SU-DHL-6 (cell line): ENCODE measurements at regions not wholly inside any gene's neighbourhood (a gene's known extent, or its start where the extent isn't known, plus 50 kb on each side); places are given as distances from the start of the nearest gene placed in this dataset.

Experiments
- H2AFZ ChIP-seq: fragments of 200-600 bp; sonication (generic); 2 replicates; pipeline ENCODE4 v1.6.1; 2014; ENCODE audit warnings: low read depth, mild to moderate bottlenecking, moderate library complexity, mixed read lengths, antibody characterized with exemption, low read length; ENCODE audit not compliant: severe bottlenecking
- H3F3A ChIP-seq: fragments of 200-600 bp; shearing (Covaris generic); 2 replicates; pipeline ENCODE4 v1.6.0; 2016; ENCODE audit warnings: antibody characterized with exemption, mild to moderate bottlenecking; ENCODE audit not compliant: insufficient read depth
- H3K27ac ChIP-seq: fragments of 200-600 bp; sonication (generic); 2 replicates; pipeline ENCODE4 v1.5.1; 2016; ENCODE audit warnings: low read depth, mild to moderate bottlenecking, low read length, moderate library complexity, mixed read lengths
- H3K27me3 ChIP-seq: fragments of 200-600 bp; sonication (generic), shearing (Covaris generic); 2 replicates; pipeline ENCODE4 v1.6.0; 2014; ENCODE audit warnings: mild to moderate bottlenecking, low read length
- H3K36me3 ChIP-seq: fragments of 200-600 bp; sonication (generic); 2 replicates; pipeline ENCODE4 v1.6.1; 2014; ENCODE audit warnings: mild to moderate bottlenecking, low read length, mixed read lengths
- H3K4me2 ChIP-seq: fragments of 300-600, 200-600 bp; shearing (Covaris generic), sonication (generic); 2 replicates; pipeline ENCODE4 v1.6.0; 2014; ENCODE audit warnings: low read length, low read depth, mild to moderate bottlenecking; ENCODE audit not compliant: poor library complexity, severe bottlenecking
- H3K4me3 ChIP-seq: fragments of 200-600 bp; sonication (generic); 2 replicates; pipeline ENCODE4 v1.5.1; 2014; ENCODE audit warnings: antibody characterized with exemption, low read length, mild to moderate bottlenecking, mixed read lengths; ENCODE audit not compliant: insufficient read depth, poor library complexity, severe bottlenecking
- H3K79me2 ChIP-seq: fragments of 200-600 bp; sonication (generic); 2 replicates; pipeline ENCODE4 v1.6.1; 2014; ENCODE audit warnings: mild to moderate bottlenecking, low read length, moderate library complexity; ENCODE audit not compliant: insufficient read depth
- H3K9ac ChIP-seq: fragments of 200-600 bp; sonication (generic); 2 replicates; pipeline ENCODE4 v1.7.0; 2014; ENCODE audit warnings: mild to moderate bottlenecking, low read length
- H3K9me2 ChIP-seq: fragments of 200-600 bp; sonication (generic); replicated peaks from 2 replicates; pipeline ENCODE4 v1.6.1; 2014; ENCODE audit warnings: low read length; ENCODE audit not compliant: insufficient read depth
- H3K9me3 ChIP-seq: fragments of 200-600 bp; sonication (generic); 2 replicates; pipeline ENCODE4 v1.6.1; 2014; ENCODE audit warnings: low read length, mixed read lengths; ENCODE audit not compliant: insufficient read depth
- H4K20me1 ChIP-seq: fragments of 200-600 bp; sonication (generic); 2 replicates; pipeline ENCODE4 v1.6.1; 2014; ENCODE audit warnings: low read depth, mild to moderate bottlenecking, antibody characterized with exemption, low read length, moderate library complexity, mixed read lengths
- CTCF ChIP-seq: fragments of 200-600 bp; sonication (generic); IDR thresholded peaks from one replicate; pipeline ENCODE4 v1.5.1; 2017; ENCODE audit warnings: antibody characterized with exemption, mild to moderate bottlenecking, low read length, moderate library complexity; ENCODE audit not compliant: insufficient read depth, poor library complexity, severe bottlenecking
- EZH2phosphoT487 ChIP-seq: fragments of 200-600 bp; sonication (generic), shearing (Covaris generic); conservative IDR thresholded peaks from 2 replicates; pipeline ENCODE4 v1.6.1; 2018; ENCODE audit warnings: mild to moderate bottlenecking, antibody characterized with exemption, low read length, moderate library complexity, mixed read lengths

GRCh38 chr7:41869596-41869995 lies 166.7 kb upstream of the INHBA start:
- Histone ChIP-seq H3K27me3 (no peaks in the 10 kb centered on the region), H3K9me3 (peaks cover 22% of the 10 kb centered on the region; the same call in 1 of the 2 replicates), H3K4me2 (no peak overlapping the region), H3K9ac (no peak overlapping the region), H3K9me2 (no peaks in the 10 kb centered on the region), H3F3A (no peaks in the 10 kb centered on the region), H3K79me2 (no peaks in the 10 kb centered on the region), H4K20me1 (no peaks in the 10 kb centered on the region), H2AFZ (no peak overlapping the region), H3K4me3 (no peak overlapping the region), H3K27ac (no peak overlapping the region), H3K36me3 (no peaks in the 10 kb centered on the region)
- TF ChIP-seq CTCF (no peak), EZH2phosphoT487 (no peak)

- H2AFZ ChIP-seq, result no peak overlapping the region
- H3K4me3 ChIP-seq, result no peak overlapping the region
- no peaks in the 10 kb centered on the region for H4K20me1 ChIP-seq
- no peak overlapping the region for H3K9ac ChIP-seq
- H3K4me2 ChIP-seq, result no peak overlapping the region
- H3K36me3 ChIP-seq, result no peaks in the 10 kb centered on the region
- H3K79me2 ChIP-seq, result no peaks in the 10 kb centered on the region
- H3K9me3 ChIP-seq, result peaks cover 25% of the 10 kb centered on the region; the same call in 1 of the 2 replicates
- H3K27ac ChIP-seq, result no peak overlapping the region
- H3K27me3 ChIP-seq, result no peaks in the 10 kb centered on the region
- no peaks in the 10 kb centered on the region for H3F3A ChIP-seq
- TF ChIP-seq CTCF, result no peak
- no peak for TF ChIP-seq EZH2phosphoT487
- no peaks in the 10 kb centered on the region for H3K9me2 ChIP-seq
Observed at GRCh38 chr7:41869091-41869490, 166.2 kb upstream of the INHBA start.

- Histone ChIP-seq H3K9ac (no peak overlapping the region), H2AFZ (no peak overlapping the region), H3K4me2 (no peak overlapping the region), H3K27me3 (no peaks in the 10 kb centered on the region), H3F3A (no peaks in the 10 kb centered on the region), H3K4me3 (no peak overlapping the region), H3K79me2 (no peaks in the 10 kb centered on the region), H3K9me3 (peaks cover 25% of the 10 kb centered on the region; the same call in 1 of the 2 replicates), H4K20me1 (no peaks in the 10 kb centered on the region), H3K36me3 (no peaks in the 10 kb centered on the region), H3K9me2 (no peaks in the 10 kb centered on the region), H3K27ac (no peak overlapping the region)
- no peak for TF ChIP-seq EZH2phosphoT487
Observed at GRCh38 chr7:41867639-41868280, 164.9 kb upstream of the INHBA start.

- no peak overlapping the region for H3K27ac ChIP-seq
- H3K4me3 ChIP-seq, result no peak overlapping the region
- H2AFZ ChIP-seq, result no peak overlapping the region
- no peak overlapping the region for H3K9ac ChIP-seq
- no peak for TF ChIP-seq EZH2phosphoT487
- no peak for TF ChIP-seq CTCF
- no peaks in the 10 kb centered on the region for H4K20me1 ChIP-seq
- H3K27me3 ChIP-seq, result no peaks in the 10 kb centered on the region
- H3K4me2 ChIP-seq, result no peak overlapping the region
- no peaks in the 10 kb centered on the region for H3K36me3 ChIP-seq
- H3K79me2 ChIP-seq, result no peaks in the 10 kb centered on the region
- no peaks in the 10 kb centered on the region for H3K9me2 ChIP-seq
- peaks cover 19% of the 10 kb centered on the region; the same call in 1 of the 2 replicates for H3K9me3 ChIP-seq
- no peaks in the 10 kb centered on the region for H3F3A ChIP-seq
Observed at GRCh38 chr7:41862261-41862660, 159.4 kb upstream of the INHBA start.
